Fibroblast of the aortic adventitia (primary cell): ENCODE measurements at regions not wholly inside any gene's neighbourhood (a gene's known extent, or its start where the extent isn't known, plus 50 kb on each side); places are given as distances from the start of the nearest gene placed in this dataset.

Source experiments
- DNase-seq: peaks from one replicate; pipeline ENCODE4 v3.0.0-alpha.2; 2010; ENCODE audit warnings: low read depth
- H3K4me3 ChIP-seq: 2 replicates; pipeline ENCODE4 v1.5.1; 2011; ENCODE audit warnings: low read depth, mild to moderate bottlenecking, control low read depth, low read length, moderate library complexity
- CTCF ChIP-seq: IDR thresholded peaks from 2 replicates; pipeline ENCODE4 v1.5.1; 2011; ENCODE audit warnings: mild to moderate bottlenecking, low read length, control low read depth, inconsistent platforms; ENCODE audit not compliant: insufficient read depth

- no peak for DNase-seq
- no peak for TF ChIP-seq CTCF
- no peak overlapping the region for H3K4me3 ChIP-seq
Observed at GRCh38 chr12:41910578-41911320, 233.9 kb downstream of the GXYLT1 start.

- no peak for TF ChIP-seq CTCF
- DNase-seq = no peak
- H3K4me3 ChIP-seq = no peak overlapping the region
Observed at GRCh38 chr12:41908206-41908605, 236.5 kb downstream of the GXYLT1 start.

GRCh38 chr12:41907550-41907949, 237.1 kb downstream of the GXYLT1 start:
- no peak for TF ChIP-seq CTCF
- H3K4me3 ChIP-seq = no peak overlapping the region
- DNase-seq = no peak

GRCh38 chr12:41907021-41907420, 237.7 kb downstream of the GXYLT1 start:
- TF ChIP-seq CTCF = no peak
- no peak for DNase-seq

GRCh38 chr12:41905759-41906297, 238.8 kb downstream of the GXYLT1 start:
- no peak for DNase-seq
- no peak for TF ChIP-seq CTCF
- H3K4me3 ChIP-seq = no peak overlapping the region

More at GRCh38 chr12:41907021-41907420, 237.7 kb downstream of the GXYLT1 start:
- H3K4me3 ChIP-seq = no peak overlapping the region

GRCh38 chr12:41905073-41905758, 239.5 kb downstream of the GXYLT1 start:
- H3K4me3 ChIP-seq = no peak overlapping the region
- no peak for DNase-seq
- no peak for TF ChIP-seq CTCF
